K562 (cell line): ENCODE measurements at regions not wholly inside any gene's neighbourhood (a gene's known extent, or its start where the extent isn't known, plus 50 kb on each side); places are given as distances from the start of the nearest gene placed in this dataset.

ENCODE experiments used
- BACH1 ChIP-seq: fragments of 200-800 bp; sonication (Bioruptor generic); IDR thresholded peaks from 2 replicates; pipeline ENCODE4 v1.6.1; 2016; ENCODE audit warnings: missing genetic modification characterization, missing compliant biosample characterization
- POLR2A ChIP-seq: fragments of 450-650 bp; conservative IDR thresholded peaks from 2 replicates; pipeline ENCODE4 v1.6.1; 2016
- RFX5 ChIP-seq: IDR thresholded peaks from 2 replicates; pipeline ENCODE4 v1.6.1; 2011; ENCODE audit warnings: low read depth, mild to moderate bottlenecking, improper control_type of control experiment, low read length
- TARDBP ChIP-seq: fragments of 450-650 bp; IDR thresholded peaks from 2 replicates; pipeline ENCODE4 v1.6.1; 2016
- ZBTB7A ChIP-seq: IDR thresholded peaks from 2 replicates; pipeline ENCODE4 v1.6.1; 2011; ENCODE audit warnings: low read depth, mild to moderate bottlenecking, low read length, moderate library complexity, borderline replicate concordance; ENCODE audit not compliant: control insufficient read depth

- TF ChIP-seq TARDBP (no peak), POLR2A (no peak), ZBTB7A (no peak), RFX5 (no peak), BACH1 (tag) (no peak)
These were observed 395.2 kb downstream of the BCL11A start for GRCh38 chr2:60158262-60158661.
